IMR-90 (cell line): ENCODE measurements at regions not wholly inside any gene's neighbourhood (a gene's known extent, or its start where the extent isn't known, plus 50 kb on each side); places are given as distances from the start of the nearest gene placed in this dataset.

Experiments used
- ATAC-seq: fragments of 200-7000 bp; cut with Tn5 transposase; 2 replicates; pipeline ENCODE4 v1.9.1; 2020; ENCODE audit warnings: low read depth, mild to moderate bottlenecking, moderate library complexity
- BruUV-seq: library from RNA; stranded (reverse); fragments of 400-500 nt; replicated peaks from 2 replicates; lab custom pipeline; 2021; lab: Mats Ljungman, UMichigan
- CTCF ChIA-PET: fragments of 300-600 bp; formaldehyde crosslinking; extraction: SDS; loops from one replicate; lab custom pipeline; 2021; ENCODE audit warnings: antibody characterized with exemption; lab: Yijun Ruan, JAX
- POLR2A ChIA-PET: fragments of 300-600 bp; sonication (Branson Sonifier 250); formaldehyde crosslinking; loops from one replicate; lab custom pipeline; 2022; ENCODE audit warnings: antibody characterized with exemption; ENCODE audit not compliant: unreplicated experiment; lab: Charles Lee
- DNase-seq: peaks from one replicate; pipeline ENCODE4 v3.0.0; 2013
- H2AFZ ChIP-seq: replicated peaks from 2 replicates; pipeline ENCODE3; 2013; ENCODE audit warnings: low read length, mild to moderate bottlenecking; ENCODE audit not compliant: poor library complexity
- H2AK5ac ChIP-seq: 2 replicates; pipeline ENCODE4 v1.6.1; 2013; ENCODE audit warnings: low read depth, low read length, inconsistent platforms
- H2AK9ac ChIP-seq: replicated peaks from 2 replicates; pipeline ENCODE3; 2013; ENCODE audit warnings: mild to moderate bottlenecking, low read depth, low read length, moderate library complexity; ENCODE audit not compliant: poor library complexity
- H2BK120ac ChIP-seq: 2 replicates; pipeline ENCODE4 v1.6.1; 2013; ENCODE audit warnings: low read depth, low read length, inconsistent platforms
- H2BK15ac ChIP-seq: 3 replicates; pipeline ENCODE4 v1.6.1; 2013; ENCODE audit warnings: low read depth, low read length, inconsistent platforms
- H2BK20ac ChIP-seq: 2 replicates; pipeline ENCODE4 v1.6.1; 2013; ENCODE audit warnings: low read depth, mild to moderate bottlenecking, inconsistent platforms, low read length, moderate library complexity
- H2BK5ac ChIP-seq: 2 replicates; pipeline ENCODE4 v1.6.1; 2013; ENCODE audit warnings: mild to moderate bottlenecking, low read depth, low read length, inconsistent platforms; ENCODE audit not compliant: poor library complexity, severe bottlenecking
- H3K14ac ChIP-seq: replicated peaks from 2 replicates; pipeline ENCODE4 v1.6.1; 2013; ENCODE audit warnings: low read depth, low read length, inconsistent platforms
- H3K18ac ChIP-seq: 2 replicates; pipeline ENCODE4 v1.6.1; 2013; ENCODE audit warnings: low read depth, low read length, control low read depth
- H3K23ac ChIP-seq: 2 replicates; pipeline ENCODE4 v1.6.1; 2013; ENCODE audit warnings: low read depth, low read length, inconsistent platforms
- H3K27ac ChIP-seq: 2 replicates; pipeline ENCODE4 v1.5.1; 2013; ENCODE audit warnings: mild to moderate bottlenecking, control low read depth, low read length; ENCODE audit not compliant: insufficient read depth
- H3K27me3 ChIP-seq: 2 replicates; pipeline ENCODE4 v1.6.1; 2013; ENCODE audit warnings: low read length; ENCODE audit not compliant: control insufficient read depth, insufficient read depth
- H3K36me3 ChIP-seq: 2 replicates; pipeline ENCODE4 v1.6.1; 2013; ENCODE audit warnings: low read length, mixed read lengths; ENCODE audit not compliant: control insufficient read depth, insufficient read depth
- H3K4ac ChIP-seq: 2 replicates; pipeline ENCODE4 v1.6.1; 2013; ENCODE audit warnings: low read depth, low read length, inconsistent platforms
- H3K4me1 ChIP-seq: 2 replicates; pipeline ENCODE4 v1.6.1; 2013; ENCODE audit warnings: low read length, mixed read lengths; ENCODE audit not compliant: control insufficient read depth, insufficient read depth
- H3K4me2 ChIP-seq: 2 replicates; pipeline ENCODE4 v1.6.1; 2013; ENCODE audit warnings: low read depth, mild to moderate bottlenecking, control low read depth, low read length, moderate library complexity
- H3K4me3 ChIP-seq: 2 replicates; pipeline ENCODE4 v1.5.1; 2013; ENCODE audit warnings: low read depth, mild to moderate bottlenecking, control low read depth, low read length, moderate library complexity; ENCODE audit not compliant: insufficient read depth
- H3K56ac ChIP-seq: 2 replicates; pipeline ENCODE4 v1.6.1; 2013; ENCODE audit warnings: low read length, inconsistent platforms; ENCODE audit not compliant: insufficient read depth; ENCODE audit errors: extremely low read depth
- H3K79me1 ChIP-seq, 2 experiments: 2 replicates each; pipeline ENCODE4 v1.6.1; 2013; ENCODE audit warnings: low read length in 2 of 2, inconsistent platforms in 1 of 2, low read depth in 1 of 2
- H3K9ac ChIP-seq: 2 replicates; pipeline ENCODE4 v1.6.1; 2013; ENCODE audit warnings: low read depth, low read length, control low read depth
- H3K9me1 ChIP-seq: 2 replicates; pipeline ENCODE4 v1.6.1; 2013; ENCODE audit warnings: low read length, inconsistent platforms; ENCODE audit not compliant: insufficient read depth
- H3K9me3 ChIP-seq: 2 replicates; pipeline ENCODE4 v1.6.1; 2013; ENCODE audit warnings: low read length; ENCODE audit not compliant: control insufficient read depth, insufficient read depth
- H4K20me1 ChIP-seq: 2 replicates; pipeline ENCODE4 v1.6.1; 2013; ENCODE audit warnings: low read length, inconsistent platforms; ENCODE audit not compliant: insufficient read depth
- H4K5ac ChIP-seq: 2 replicates; pipeline ENCODE4 v1.6.1; 2013; ENCODE audit warnings: mild to moderate bottlenecking, low read depth, low read length, control low read depth
- H4K8ac ChIP-seq, 2 experiments: 2 replicates each; pipeline ENCODE4 v1.6.1; 2013; ENCODE audit warnings: low read depth in 2 of 2, low read length in 2 of 2, control low read depth in 1 of 2, inconsistent platforms in 1 of 2
- H4K91ac ChIP-seq: 2 replicates; pipeline ENCODE4 v1.6.1; 2013; ENCODE audit warnings: low read depth, low read length, inconsistent platforms; ENCODE audit not compliant: insufficient read depth
- CHD1 ChIP-seq: IDR thresholded peaks from 2 replicates; pipeline ENCODE4 v1.6.1; 2012; ENCODE audit warnings: low read depth, low read length, improper control_type of control experiment
- CTCF ChIP-seq: conservative IDR thresholded peaks from 2 replicates; pipeline ENCODE4 v1.5.1; 2012; ENCODE audit warnings: mild to moderate bottlenecking, low read depth, low read length, improper control_type of control experiment
- MAFK ChIP-seq: IDR thresholded peaks from 2 replicates; pipeline ENCODE4 v1.6.1; 2012; ENCODE audit warnings: low read depth, low read length, improper control_type of control experiment
- NFE2L2 ChIP-seq: fragments of 150-350 bp; IDR thresholded peaks from 2 replicates; pipeline ENCODE4 v1.6.1; 2016; ENCODE audit warnings: low read depth, mild to moderate bottlenecking, low read length
- USF2 ChIP-seq: fragments of 150-350 bp; IDR thresholded peaks from 2 replicates; pipeline ENCODE4 v1.6.1; 2017; ENCODE audit warnings: mild to moderate bottlenecking, antibody characterized with exemption, low read length, low read depth
- WGBS, 2 experiments: methylation state at CpG; one replicate each; pipeline versions ENCODE4 v1.1.5 to v1.1.7; 2013; ENCODE audit warnings: missing lambda C conversion rate in 2 of 2; ENCODE audit not compliant: insufficient read length in 1 of 2; ENCODE audit errors: extremely low coverage in 2 of 2; 5-methylcytosine and 5-hydroxymethylcytosine counted together
- dilution Hi-C: fragments of 300-500 bp; cut with HindIII; formaldehyde crosslinking; loops from one replicate; pipeline ENCODE4 v1.14.3; 2018; ENCODE audit warnings: low sequenced_read_pairs; ENCODE audit not compliant: unreplicated experiment
- in situ Hi-C: fragments of 300-500 bp; cut with MboI; formaldehyde crosslinking; loops from 3 replicates; pipeline ENCODE4 v1.14.3; 2019; ENCODE audit warnings: low sequenced_read_pairs, inconsistent platforms, mixed read lengths
- intact Hi-C: fragments of 100-400 bp; cut with micrococcal nuclease; formaldehyde crosslinking; loops from 2 replicates; pipeline ENCODE4 v1.10.0; 2022
- TF ChIP-seq, protein P1 (sequence below): fragments of 150-350 bp; IDR thresholded peaks from 2 replicates; pipeline ENCODE4 v1.6.1; 2016; ENCODE audit warnings: low read depth, mild to moderate bottlenecking, low read length, moderate library complexity, borderline replicate concordance

DNA sequence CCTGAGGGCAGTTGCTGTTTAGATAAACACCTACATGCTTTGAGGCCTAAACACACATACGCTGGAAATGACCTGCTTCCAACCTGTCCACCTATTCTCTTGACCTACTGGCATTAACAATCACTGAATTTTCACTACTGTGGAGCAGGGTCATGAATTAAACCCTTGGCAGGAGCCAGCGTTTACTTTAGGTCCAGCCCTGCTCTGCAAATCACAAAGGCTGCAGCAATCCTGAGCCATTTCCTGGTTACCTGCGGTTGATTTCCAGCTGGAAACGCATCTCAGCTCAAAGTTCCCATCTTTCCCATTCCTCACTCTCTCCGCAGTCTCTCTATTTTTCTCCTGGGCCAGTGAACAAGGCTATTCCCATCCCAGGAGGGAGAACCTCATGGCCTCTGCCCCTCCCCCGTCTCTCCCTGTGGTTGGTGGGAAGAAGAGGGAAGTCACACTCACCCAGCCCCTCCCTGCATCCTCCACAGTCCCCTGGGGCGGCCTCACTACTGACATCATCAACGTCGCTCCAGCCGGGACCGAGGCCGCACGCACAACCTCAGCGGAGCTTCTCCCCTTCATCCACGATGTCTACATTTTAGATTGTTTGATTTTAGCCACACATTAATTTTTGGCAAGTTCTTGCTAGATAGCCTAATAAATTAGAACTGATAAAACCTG lies 84.5 kb upstream of the SNTG2 start:
- Histone ChIP-seq H2BK15ac (no peak overlapping the region), H3K14ac (no peak overlapping the region), H3K4ac (no peak overlapping the region), H2BK20ac (no peak overlapping the region), H3K4me1 (no peaks in the 10 kb centered on the region), H2AK9ac (no peak overlapping the region), H3K9me1 (no peaks in the 10 kb centered on the region), H3K18ac (no peak overlapping the region), H3K27ac (no peak overlapping the region), H4K20me1 (no peaks in the 10 kb centered on the region), H3K23ac (no peak overlapping the region), H3K36me3 (no peaks in the 10 kb centered on the region), H4K5ac (no peak overlapping the region), H3K56ac (no peak overlapping the region), H3K4me3 (no peak overlapping the region), H4K8ac (no peak overlapping the region), H2BK5ac (no peak overlapping the region), H3K4me2 (no peak overlapping the region), H4K91ac (no peak overlapping the region), H2AK5ac (no peak overlapping the region), H3K79me1 (no peaks in the 10 kb centered on the region), H2BK120ac (no peak overlapping the region), H3K9ac (no peak overlapping the region), H2AFZ (no peak overlapping the region), H3K27me3 (no peaks in the 10 kb centered on the region), H3K9me3 (peaks cover 10% of the 10 kb centered on the region)
- ChIA-PET CTCF (no interaction called here), POLR2A (no interaction called here)
- 42% methylated on average over 2 of the region's 15 CpGs; no CpG with 5 or more reads in 1 of the 2 experiments for WGBS, 2 experiments
- TF ChIP-seq, protein P1, sequence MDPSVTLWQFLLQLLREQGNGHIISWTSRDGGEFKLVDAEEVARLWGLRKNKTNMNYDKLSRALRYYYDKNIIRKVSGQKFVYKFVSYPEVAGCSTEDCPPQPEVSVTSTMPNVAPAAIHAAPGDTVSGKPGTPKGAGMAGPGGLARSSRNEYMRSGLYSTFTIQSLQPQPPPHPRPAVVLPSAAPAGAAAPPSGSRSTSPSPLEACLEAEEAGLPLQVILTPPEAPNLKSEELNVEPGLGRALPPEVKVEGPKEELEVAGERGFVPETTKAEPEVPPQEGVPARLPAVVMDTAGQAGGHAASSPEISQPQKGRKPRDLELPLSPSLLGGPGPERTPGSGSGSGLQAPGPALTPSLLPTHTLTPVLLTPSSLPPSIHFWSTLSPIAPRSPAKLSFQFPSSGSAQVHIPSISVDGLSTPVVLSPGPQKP, result no peak
- TF ChIP-seq MAFK, result no peak
- no peak for TF ChIP-seq CTCF
- TF ChIP-seq USF2, result no peak
- TF ChIP-seq CHD1, result no peak
- no peak for TF ChIP-seq NFE2L2
- dilution Hi-C loops (no loop called here), intact Hi-C loops (no loop called here), in situ Hi-C loops (no loop called here)
- no TSS peak for BruUV-seq
- no peak for DNase-seq
- no peak for ATAC-seq
